GM21367 (cell line): ENCODE measurements at regions not wholly inside any gene's neighbourhood (a gene's known extent, or its start where the extent isn't known, plus 50 kb on each side); places are given as distances from the start of the nearest gene placed in this dataset.

Source experiments
- ATAC-seq: cut with Tn5 transposase; IDR thresholded peaks from one replicate; pipeline ENCODE4 v1.9.1; 2021; ENCODE audit not compliant: unreplicated experiment

DNA sequence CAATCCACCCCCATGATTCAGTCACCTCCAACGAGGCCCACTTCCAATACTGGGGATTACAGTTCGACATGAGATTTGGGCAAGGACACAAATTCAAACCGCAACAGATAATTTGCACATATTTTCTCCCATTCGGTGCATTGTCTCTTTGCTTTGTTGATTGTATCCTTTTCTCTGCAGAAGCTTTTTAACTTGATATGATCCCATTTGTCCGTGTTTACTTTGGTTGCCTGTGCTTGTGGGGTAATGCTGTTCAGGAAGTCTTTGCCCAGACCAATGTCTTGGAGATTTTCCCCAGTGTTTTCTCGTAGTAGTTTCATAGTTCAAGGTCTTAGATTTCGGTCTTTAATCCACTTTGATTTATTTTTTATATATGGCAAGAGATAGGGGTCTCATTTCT is 330.8 kb upstream of the SPRY2 start:
- ATAC-seq = no peak

DNA sequence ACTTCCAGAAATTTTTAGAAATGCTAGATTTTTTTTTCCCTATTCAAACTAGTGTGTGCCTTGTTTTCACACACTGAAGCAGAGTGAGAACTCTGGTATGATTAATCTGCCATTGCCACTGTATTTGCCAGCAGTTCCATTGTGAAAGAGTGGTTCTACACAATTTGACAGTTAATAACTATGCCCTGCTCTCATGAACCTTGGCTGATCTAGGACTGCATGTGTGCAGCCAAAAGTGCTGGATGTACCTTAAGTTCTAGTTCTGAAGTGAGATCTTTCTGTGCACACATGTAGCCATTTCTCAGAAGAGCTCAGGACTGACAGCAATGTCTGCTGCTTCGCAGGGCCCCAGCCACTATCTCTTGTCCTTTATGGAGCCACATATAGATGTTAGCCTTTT is 328.2 kb upstream of the SPRY2 start:
- ATAC-seq = no peak

DNA sequence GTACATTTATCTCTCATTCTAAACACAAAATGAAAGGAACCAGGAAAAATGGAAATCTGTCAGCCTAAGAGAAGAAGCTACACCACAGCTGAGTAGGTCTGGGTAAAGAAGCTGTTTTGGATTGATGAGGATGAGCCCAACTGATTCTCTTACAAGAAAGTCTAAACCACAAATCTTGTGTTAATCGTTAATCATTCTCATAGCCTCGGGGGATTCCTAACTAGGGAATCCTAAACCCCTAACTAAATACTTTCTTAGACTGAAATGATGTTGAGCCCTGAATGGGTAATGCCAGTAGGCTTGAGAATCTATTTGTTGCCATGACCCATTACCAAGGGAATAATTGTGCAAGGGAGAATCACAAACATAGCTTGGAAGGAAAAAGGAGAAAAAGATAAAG is 327.5 kb upstream of the SPRY2 start:
- no peak for ATAC-seq

DNA sequence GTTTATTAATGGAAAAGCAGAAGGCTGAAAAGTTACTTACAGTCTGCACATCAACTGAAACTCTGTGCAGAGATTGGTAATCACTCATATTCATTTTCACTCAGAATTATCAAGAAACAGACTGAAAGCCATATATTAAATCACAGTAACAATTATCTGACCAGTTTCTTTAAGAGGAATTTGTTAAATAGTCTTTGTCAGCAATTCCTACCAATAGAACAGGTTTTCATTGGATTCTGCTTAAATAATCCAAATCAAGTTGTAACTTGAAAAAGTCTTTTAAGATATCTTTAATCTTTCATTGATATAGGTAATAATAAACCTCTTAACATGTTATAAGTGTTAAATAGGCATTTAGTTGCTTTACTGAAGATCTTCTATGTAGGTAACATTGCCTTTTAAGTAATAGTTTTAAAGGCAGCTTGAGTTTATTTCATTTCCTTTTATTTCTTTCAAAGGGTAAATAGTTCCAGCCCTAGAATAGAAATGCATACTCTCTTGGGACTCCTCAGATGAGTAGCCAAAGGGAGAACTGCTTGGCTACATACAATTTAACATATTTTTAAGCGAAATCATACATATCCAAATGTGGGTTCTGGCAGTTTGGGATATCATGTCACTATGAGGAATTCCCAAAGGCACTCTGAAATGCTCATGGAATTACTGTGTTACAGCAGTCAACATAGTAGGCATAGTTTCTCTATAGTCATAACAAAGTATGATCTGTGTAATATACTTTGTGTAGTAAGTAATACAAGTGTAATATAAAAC is 326.0 kb upstream of the SPRY2 start:
- no peak for ATAC-seq

DNA sequence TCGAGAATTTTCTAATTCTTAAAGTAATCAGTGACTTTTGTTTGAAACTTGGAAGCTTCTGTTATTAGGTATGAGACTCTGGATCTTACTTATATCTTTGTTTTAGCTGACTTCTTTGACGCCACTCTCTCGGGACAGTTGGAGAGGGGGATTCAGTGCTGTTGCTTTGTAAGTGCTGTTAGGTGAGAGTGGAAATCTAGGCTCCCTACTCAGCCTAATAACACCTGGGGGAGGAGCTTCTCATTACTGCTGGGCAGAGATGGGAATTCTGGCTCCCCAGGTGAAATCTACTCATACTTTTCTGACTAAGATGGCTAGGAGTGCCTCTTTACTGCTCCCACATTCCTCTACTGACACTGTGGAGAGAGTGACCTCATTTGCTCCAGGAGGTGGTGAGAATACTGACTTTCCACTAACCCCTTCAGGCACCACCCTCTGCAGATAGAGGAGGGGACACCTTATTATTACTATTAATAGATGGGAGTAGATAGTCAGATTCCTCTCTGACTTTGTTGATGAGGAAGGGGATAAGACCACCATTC is 324.9 kb upstream of the SPRY2 start:
- ATAC-seq = no peak

DNA sequence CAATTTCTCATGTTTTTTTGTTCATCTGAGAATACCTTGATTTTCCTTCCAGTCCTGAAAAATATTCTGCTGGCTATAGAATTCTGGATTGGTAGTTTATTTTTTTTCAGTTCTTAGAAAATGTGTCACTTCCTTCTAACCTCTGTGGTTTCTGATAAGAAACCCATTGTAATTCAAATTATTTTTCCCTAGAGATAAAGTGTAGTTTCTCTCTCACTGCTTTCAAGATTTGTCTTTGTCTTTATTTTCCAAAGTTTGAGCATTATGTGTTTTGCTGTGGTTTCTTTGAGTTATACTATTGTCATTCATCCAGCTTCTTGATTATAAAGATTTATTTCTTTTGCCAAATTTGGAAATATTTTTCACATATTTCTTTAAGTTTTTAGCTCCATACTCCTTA is 324.0 kb upstream of the SPRY2 start:
- ATAC-seq = no peak

DNA sequence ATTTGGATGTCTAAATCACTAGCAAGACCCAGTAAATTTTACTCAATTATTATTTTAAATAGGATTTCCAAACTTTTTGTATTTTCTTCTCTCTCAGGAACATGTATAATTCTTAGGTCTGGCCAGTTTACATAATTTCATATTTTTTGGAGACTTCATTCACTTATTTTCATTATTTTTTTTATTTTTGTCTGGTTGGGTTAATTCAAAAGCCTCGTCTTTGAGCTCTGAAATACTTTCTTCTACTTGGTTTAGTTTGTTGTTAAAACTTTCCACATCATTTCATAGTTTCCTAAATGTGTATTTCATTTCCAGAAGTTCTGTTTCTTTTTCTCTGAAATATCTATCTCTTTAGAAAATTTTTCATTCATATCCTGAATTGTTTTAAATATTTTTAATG is 322.9 kb upstream of the SPRY2 start:
- ATAC-seq = no peak

DNA sequence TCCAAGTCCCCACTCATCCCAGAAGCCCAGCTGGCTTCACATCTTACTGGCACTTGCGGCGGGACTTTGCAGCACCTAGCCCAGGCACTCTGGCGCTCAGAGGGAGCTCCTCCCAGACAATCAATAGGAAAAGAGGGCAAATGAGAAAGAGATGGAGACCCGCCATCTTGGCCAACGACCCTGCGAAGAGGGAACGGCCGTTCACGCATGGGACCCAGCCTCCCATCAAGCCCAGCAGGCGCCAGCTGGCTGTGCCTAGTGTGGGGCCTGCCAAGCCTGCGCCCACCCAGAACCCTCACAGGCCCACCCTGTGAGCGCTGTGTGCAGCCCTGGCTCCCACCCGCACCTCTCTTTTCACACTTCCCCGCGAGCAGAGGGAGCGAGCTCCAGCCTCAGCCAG is 317.8 kb upstream of the SPRY2 start:
- ATAC-seq = no peak

DNA sequence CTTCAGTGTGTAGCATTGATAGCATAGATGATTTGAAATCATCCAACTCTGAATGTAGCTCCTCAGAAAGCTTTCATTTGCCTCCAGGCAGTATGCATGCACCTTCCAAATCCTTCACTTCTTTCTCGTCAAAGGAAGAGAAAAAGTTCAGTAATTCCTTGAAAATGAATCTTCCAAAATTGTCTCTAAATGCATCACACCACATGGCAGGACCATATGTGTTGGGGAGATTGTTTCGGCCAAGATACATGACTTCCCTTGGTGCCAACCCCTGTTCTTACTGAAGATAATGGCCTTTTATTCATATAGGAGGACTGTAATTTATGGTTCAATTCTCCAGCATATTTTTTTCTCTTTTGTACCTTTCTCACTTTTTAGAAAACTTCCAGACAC is 315.6 kb upstream of the SPRY2 start:
- no peak for ATAC-seq

DNA sequence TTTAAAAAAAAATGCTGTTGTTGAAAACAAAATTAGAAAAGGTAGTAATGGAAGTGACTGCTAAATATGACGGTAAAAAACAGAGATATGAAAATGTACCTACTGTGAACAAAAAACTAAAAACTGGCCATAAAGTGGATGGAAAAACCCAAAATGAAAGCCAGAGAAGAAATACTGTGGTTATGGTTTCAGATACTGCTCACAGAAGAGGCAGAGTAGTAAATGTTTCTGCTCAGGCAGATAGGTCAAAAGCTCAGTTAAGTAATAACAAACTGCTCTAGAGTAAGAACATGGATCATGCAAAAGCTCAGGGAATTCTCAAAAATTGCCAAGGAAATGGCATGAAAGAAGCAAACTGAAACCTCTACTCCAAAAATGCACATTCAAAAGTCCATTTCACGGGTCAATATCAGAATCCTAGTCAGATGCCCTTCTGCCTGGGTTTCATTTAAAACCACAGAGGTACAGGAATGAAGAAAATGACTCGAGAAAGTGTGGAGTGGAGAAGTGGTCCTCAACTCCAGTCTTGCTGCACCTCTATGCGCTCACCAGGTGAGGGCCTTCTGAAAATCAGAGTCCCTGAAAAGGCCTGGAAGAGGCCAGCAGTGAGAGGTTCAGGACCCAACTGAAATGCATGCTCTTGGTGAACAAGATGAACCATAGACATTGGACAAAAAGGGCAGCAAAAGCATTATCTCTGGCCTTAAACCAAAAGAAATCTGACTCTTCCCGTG is 315.0 kb upstream of the SPRY2 start:
- ATAC-seq = no peak

DNA sequence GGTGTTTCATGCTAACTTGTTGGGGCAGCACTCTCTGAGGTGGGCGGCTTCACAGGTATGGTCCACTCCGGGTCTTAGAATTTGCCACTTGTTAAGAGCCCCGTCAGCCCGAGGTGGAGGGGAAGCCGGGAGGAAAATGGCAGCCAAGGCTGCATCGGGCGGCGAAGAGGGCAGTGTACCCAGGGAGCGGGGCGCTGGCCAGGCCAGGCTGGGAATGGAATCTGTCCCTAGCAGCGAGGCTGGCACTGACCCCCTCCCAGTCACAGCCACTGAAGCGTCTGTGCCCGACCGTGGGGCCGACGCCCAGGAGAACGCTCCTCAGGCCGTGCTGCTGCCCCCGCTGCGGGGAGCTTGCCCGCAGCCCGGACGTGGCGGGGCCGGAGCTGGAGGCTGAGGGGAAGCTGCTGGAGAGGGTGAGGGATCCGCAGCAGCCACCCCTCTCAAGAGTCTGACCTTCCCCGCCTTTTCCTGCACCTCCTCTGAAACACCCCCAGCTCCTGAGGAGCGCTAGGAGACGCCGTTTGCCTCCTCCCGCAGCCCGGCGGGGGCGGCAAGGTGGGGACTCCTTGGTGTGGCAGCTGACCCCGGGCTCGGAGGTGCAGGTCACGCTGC is 313.8 kb upstream of the SPRY2 start:
- no peak for ATAC-seq

DNA sequence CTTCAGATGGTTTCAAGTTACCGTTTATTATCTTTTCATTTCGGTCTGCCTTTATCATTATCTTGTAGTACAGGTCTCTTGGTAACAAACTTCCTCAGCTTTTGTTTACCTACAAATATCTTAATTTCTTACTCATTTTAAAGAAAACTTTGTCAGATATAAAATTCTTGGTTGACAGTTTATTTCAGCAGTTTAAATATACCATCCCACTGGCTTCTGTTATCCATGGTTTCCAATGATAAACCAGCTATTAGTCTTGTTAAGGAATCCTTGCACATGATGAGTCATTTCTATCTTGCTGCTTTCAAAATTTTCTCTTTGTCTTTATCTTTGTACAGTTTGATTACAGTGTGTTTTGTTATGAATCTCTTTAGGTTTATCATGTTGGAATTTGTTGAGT is 308.3 kb upstream of the SPRY2 start:
- no peak for ATAC-seq

DNA sequence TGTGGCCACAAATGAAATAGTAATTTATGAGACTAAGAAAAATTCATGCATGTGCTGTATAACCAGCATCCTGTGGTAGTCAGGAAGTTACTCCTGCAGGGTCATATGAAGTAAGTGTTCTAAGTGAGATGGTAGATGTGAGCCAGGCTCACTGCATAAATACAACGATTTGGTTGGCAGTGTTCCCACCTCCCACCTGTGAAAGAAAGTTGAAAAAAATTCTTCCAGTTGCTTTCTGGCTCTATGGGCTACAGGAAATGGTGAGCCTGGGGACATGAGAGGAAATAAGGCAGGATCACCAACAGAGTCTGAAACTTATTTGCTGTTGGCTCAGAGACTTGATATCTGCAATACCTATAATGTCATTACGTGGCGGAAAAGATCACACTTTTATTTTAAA is 301.7 kb upstream of the SPRY2 start:
- no peak for ATAC-seq

DNA sequence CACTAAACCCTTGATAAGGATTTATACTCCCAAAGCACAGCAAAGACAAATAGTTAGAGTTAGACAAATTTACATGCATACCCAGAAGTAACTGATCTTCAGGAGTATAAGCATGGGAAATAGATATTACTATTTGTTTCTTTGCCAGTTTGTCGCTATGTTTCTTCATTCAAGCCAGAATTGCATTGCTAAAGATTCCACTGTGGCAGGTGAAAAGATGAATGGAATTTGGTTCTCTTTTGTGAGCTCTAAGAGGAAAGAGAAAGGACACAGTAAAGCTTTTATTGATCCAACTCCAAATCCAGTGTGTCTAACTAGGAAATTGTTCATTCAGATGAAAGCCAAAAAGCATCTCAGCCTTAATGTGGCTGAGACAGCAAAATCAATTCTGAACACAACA is 292.3 kb upstream of the SPRY2 start:
- ATAC-seq = no peak

DNA sequence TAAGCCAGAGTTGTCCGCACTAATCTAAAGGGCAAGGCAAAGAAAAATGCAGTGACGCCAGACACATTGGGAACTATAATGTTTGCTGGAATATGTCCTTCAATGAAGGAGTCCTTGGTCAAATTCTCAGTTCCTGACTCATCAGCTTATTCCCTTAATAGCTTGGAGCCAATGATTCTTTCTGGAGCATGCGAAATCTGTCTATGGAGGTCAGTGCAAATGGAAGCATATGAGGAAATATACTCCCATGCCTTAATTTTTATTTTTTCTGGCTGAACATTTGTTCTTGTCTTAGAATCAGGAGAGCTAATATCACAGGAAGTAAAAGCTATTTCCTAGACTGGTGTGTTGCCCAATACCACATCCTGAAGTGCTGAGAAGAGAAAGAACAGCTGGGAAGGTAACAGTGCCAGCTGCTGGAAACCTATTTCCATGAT is 289.8 kb upstream of the SPRY2 start:
- no peak for ATAC-seq

DNA sequence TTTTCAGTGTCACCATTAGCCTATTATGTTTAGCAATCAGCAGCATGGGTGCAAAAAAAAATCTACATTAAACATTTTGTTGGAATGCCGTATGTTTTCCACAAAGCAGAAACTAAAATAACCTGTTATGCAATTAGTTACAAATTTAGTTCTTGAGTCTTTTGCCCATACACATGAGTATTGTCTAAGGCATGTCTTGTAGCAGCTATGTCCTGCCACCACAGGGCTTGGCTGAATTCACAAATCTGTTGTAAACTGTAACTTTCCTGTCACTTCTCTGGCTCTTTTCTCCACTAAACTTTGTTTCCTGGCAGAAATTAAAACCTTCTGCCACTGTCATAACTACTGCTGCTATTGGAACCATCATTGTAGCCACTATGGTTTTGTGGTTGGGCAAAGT is 277.9 kb upstream of the SPRY2 start:
- ATAC-seq = no peak

DNA sequence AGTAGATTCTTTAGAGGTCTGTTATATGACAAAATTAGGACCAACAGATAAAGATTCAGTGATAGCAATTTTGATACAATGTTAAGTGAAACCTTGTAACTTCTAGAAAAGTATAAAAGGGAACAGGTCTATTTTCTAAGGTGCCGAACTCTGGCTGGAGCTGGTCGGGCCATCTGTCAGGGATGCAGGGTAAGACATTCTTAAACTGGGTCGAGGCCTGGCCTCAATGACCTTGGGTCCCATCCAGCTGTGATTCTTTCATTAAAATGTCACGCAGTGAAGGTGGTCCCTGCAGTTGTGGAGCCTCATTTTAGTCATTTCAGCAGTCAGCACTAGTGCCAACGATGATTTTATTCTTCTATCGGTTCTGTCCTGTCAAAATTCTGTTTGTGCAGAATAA is 271.9 kb upstream of the SPRY2 start:
- no peak for ATAC-seq

DNA sequence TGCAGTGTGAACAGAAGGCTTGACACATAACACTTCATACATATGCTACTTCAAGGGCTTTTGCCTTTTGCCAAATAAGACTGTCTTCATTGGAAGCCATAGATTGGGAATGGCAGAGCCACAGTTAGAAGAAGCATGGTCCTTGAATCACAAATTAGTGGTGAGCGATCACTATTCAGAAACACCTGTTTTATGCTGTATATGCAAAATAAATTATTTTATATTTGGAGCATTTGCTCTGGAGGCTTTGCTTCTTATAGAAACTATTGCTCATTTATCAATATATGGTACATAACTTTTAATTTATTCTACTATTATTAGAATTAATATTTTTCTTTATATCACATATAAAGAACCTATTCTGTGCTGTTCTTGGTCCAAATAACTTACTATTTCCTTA is 270.4 kb upstream of the SPRY2 start:
- ATAC-seq = no peak

DNA sequence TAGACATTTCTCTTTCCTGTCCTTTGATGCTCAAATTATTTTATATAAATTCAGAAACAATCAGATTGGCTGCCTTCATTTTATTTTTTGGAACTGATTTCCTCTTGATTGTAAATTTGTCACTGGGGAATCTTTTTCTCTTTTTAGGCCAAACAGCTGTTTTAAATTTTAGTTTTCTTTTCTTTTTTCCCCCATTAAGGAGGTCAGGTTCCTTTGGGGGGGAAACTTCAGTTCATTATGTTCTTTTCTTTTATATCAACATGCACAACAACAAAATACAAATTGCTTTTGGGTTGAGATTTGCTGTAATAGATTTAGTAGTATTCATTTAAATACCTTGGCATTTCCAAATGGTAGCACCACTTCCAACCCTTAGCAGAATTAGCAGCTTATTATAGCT is 264.8 kb upstream of the SPRY2 start:
- ATAC-seq = no peak

DNA sequence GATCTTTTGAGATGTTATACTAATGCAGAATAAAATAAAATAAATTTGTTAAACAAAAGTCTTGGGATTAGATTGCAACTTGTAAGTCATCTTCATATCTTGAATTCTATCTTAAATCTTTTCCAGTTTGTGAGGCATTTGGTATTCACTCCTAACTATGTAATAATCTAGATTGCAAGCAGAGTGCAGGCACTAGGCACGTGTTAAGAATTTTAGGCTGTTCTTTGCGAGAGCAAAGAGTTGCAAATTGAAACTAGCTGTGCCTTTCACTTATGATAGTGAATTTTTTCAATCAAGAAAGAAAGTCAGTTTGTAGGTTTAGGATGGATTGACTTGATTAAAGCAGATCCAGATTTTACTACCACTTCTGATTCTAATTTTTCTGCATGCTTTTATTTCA is 264.1 kb upstream of the SPRY2 start:
- no peak for ATAC-seq

DNA sequence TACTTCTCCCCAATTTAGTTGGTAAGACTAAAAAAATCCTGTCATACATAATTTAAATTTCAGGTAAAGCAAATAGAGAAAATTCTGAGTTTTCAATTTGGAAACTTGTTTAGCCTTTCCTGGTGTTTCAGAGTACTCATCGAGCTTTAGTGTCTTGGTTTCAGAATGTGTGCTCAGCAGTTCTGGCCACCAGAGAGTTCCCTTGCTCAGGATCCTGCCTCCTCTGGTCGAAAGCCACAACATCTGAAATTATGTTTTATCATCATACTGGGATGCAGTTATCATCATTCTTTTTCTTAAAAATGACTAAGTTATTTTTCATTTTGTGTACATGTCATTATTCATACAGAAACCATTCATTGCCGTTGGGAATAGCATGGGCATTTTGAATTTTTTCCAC is 263.2 kb upstream of the SPRY2 start:
- ATAC-seq = no peak

DNA sequence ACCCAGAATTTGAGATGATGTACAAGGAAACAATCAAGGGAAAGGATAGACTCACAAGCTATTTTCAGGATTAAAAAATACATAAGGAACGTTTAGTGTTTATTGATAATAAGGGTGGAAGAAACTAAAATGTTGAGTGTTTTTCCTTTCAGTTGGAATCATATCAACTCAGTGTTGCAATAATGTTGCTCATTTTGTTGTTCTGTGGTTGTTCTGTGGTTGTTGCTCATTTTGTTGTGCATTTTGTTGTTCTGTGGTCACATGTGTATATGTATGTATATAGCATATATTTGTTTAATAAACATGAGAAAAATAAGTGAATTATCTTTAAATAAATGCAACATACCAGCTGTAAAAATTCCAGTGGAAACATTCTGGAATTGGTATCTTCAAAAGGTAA is 262.4 kb upstream of the SPRY2 start:
- ATAC-seq = no peak
